GM18502 (cell line): ENCODE measurements at regions not wholly inside any gene's neighbourhood (a gene's known extent, or its start where the extent isn't known, plus 50 kb on each side); places are given as distances from the start of the nearest gene placed in this dataset.

Experiments used
- ATAC-seq: cut with Tn5 transposase; IDR thresholded peaks from one replicate; pipeline ENCODE4 v1.9.1; 2021; ENCODE audit warnings: mild to moderate bottlenecking; ENCODE audit not compliant: unreplicated experiment, poor library complexity

GRCh38 chr11:127425281-127425680, 424.7 kb upstream of the KIRREL3 start:
- ATAC-seq, result no peak

- ATAC-seq, result no peak
Measured at GRCh38 chr11:127424661-127425060, 424.1 kb upstream of the KIRREL3 start.

- ATAC-seq, result no peak
Measured at GRCh38 chr11:127420139-127420538, 419.6 kb upstream of the KIRREL3 start.

- no peak for ATAC-seq
Measured at GRCh38 chr11:127412722-127413380, 412.3 kb upstream of the KIRREL3 start.

GRCh38 chr11:127412234-127412633, 411.7 kb upstream of the KIRREL3 start:
- ATAC-seq, result no peak

- ATAC-seq, result no peak
Measured at GRCh38 chr11:127411283-127411682, 410.7 kb upstream of the KIRREL3 start.

GRCh38 chr11:127395034-127395433, 394.5 kb upstream of the KIRREL3 start:
- ATAC-seq, result no peak

GRCh38 chr11:127393460-127393997, 393.0 kb upstream of the KIRREL3 start:
- no peak for ATAC-seq

- no peak for ATAC-seq
Measured at GRCh38 chr11:127392575-127392974, 392.0 kb upstream of the KIRREL3 start.

GRCh38 chr11:127390465-127390864, 389.9 kb upstream of the KIRREL3 start:
- ATAC-seq, result no peak

GRCh38 chr11:127385071-127385470, 384.5 kb upstream of the KIRREL3 start:
- ATAC-seq, result no peak

- ATAC-seq, result no peak
Measured at GRCh38 chr11:127383026-127383425, 382.5 kb upstream of the KIRREL3 start.

- no peak for ATAC-seq
Measured at GRCh38 chr11:127381247-127381646, 380.7 kb upstream of the KIRREL3 start.

- no peak for ATAC-seq
Measured at GRCh38 chr11:127379686-127380085, 379.1 kb upstream of the KIRREL3 start.

GRCh38 chr11:127376301-127376700, 375.7 kb upstream of the KIRREL3 start:
- ATAC-seq, result no peak

GRCh38 chr11:127369356-127369755, 368.8 kb upstream of the KIRREL3 start:
- ATAC-seq, result no peak

- no peak for ATAC-seq
Measured at GRCh38 chr11:127362754-127363308, 362.3 kb upstream of the KIRREL3 start.

GRCh38 chr11:127358160-127358559, 357.6 kb upstream of the KIRREL3 start:
- ATAC-seq, result no peak

- no peak for ATAC-seq
Measured at GRCh38 chr11:127350476-127350875, 349.9 kb upstream of the KIRREL3 start.

GRCh38 chr11:127345819-127346459, 345.4 kb upstream of the KIRREL3 start:
- no peak for ATAC-seq

GRCh38 chr11:127340438-127340837, 339.9 kb upstream of the KIRREL3 start:
- ATAC-seq, result no peak

- no peak for ATAC-seq
Measured at GRCh38 chr11:127339376-127339775, 338.8 kb upstream of the KIRREL3 start.
